Tibial nerve (tissue), 4 donors: ENCODE measurements at regions not wholly inside any gene's neighbourhood (a gene's known extent, or its start where the extent isn't known, plus 50 kb on each side); places are given as distances from the start of the nearest gene placed in this dataset.

ENCODE experiments used
- DNase-seq, 2 donors: peaks; one replicate each; pipeline ENCODE4 v3.0.0-alpha.2; 2019; ENCODE audit warnings: low spot score in 2 of 2
- H3K27ac ChIP-seq, 4 donors: fragments of 200-600 bp; sonication (generic) in 3 of 4; one replicate each; pipeline ENCODE4 v1.5.1; 2017 to 2019; ENCODE audit warnings: mild to moderate bottlenecking in 1 of 4
- H3K27me3 ChIP-seq, 2 donors: fragments of 200-600 bp; sonication (generic) in 1 of 2; one replicate each; pipeline versions ENCODE4 v1.5.1 to v1.6.0; 2017 to 2019
- H3K36me3 ChIP-seq, 3 donors: fragments of 200-600 bp; sonication (generic); one replicate each; pipeline ENCODE4 v1.5.1; 2018 to 2019
- H3K4me1 ChIP-seq, 4 donors: fragments of 200-600 bp; sonication (generic) in 3 of 4; one replicate each; pipeline ENCODE4 v1.5.1; 2017 to 2019
- H3K4me3 ChIP-seq, 4 donors: fragments of 200-600 bp; sonication (generic) in 3 of 4; one replicate each; pipeline ENCODE4 v1.5.1; 2017 to 2019; ENCODE audit warnings: mild to moderate bottlenecking in 1 of 4, moderate library complexity in 1 of 4
- H3K9me3 ChIP-seq, 4 donors: fragments of 200-600 bp; sonication (generic) in 3 of 4; one replicate each; pipeline ENCODE4 v1.5.1; 2017 to 2019
- CTCF ChIP-seq, 5 experiments: fragments of 200-600 bp in 3 of 5; fragments of 450-650 bp in 2 of 5; sonication (generic) in 3 of 5; IDR thresholded peaks; one replicate each; pipeline ENCODE4 v1.5.1; 2016 to 2019; ENCODE audit warnings: antibody characterized with exemption in 5 of 5, mild to moderate bottlenecking in 3 of 5, moderate library complexity in 2 of 5
- EP300 ChIP-seq, 2 donors: sonication (generic); formaldehyde crosslinking; IDR thresholded peaks; one replicate each; pipeline ENCODE4 v1.6.1; 2017; ENCODE audit warnings: antibody characterized with exemption in 2 of 2, mild to moderate bottlenecking in 1 of 2
- POLR2A ChIP-seq, 2 donors: fragments of 450-650 bp; IDR thresholded peaks; one replicate each; pipeline ENCODE4 v1.6.1; 2017; ENCODE audit warnings: antibody characterized with exemption in 2 of 2, mild to moderate bottlenecking in 2 of 2, moderate library complexity in 2 of 2
- WGBS, 2 donors: methylation state at CpG; one replicate each; pipeline ENCODE4 v1.1.5; 2018; 5-methylcytosine and 5-hydroxymethylcytosine counted together

- H3K27ac ChIP-seq, result no peak overlapping the region
- no peak for TF ChIP-seq POLR2A (IDR thresholded peaks at IDR 0.05)
- TF ChIP-seq EP300 (IDR thresholded peaks at IDR 0.05), result no peak
- TF ChIP-seq CTCF (IDR thresholded peaks at IDR 0.05), result no peak
- peaks cover 0 to 11% (median 0%) of the 10 kb centered on the region in 4 donors for H3K9me3 ChIP-seq
- H3K36me3 ChIP-seq, result no peaks in the 10 kb centered on the region
- WGBS, 2 donors, result 83 to 100% methylated on average over 1 of the region's 1 CpG
- no peaks in the 10 kb centered on the region for H3K27me3 ChIP-seq
- DNase-seq, result no peak
- H3K4me3 ChIP-seq, result no peak overlapping the region
- H3K4me1 ChIP-seq, result no peaks in the 10 kb centered on the region
Observed at GRCh38 chr19:28046932-28047331, 1166.0 kb downstream of the UQCRFS1 start.

- H3K4me3 ChIP-seq, result no peak overlapping the region
- no peak overlapping the region for H3K27ac ChIP-seq
- H3K27me3 ChIP-seq, result no peaks in the 10 kb centered on the region
- TF ChIP-seq EP300 (IDR thresholded peaks at IDR 0.05) (no peak), CTCF (IDR thresholded peaks at IDR 0.05) (no peak), POLR2A (IDR thresholded peaks at IDR 0.05) (no peak)
- H3K36me3 ChIP-seq, result no peaks in the 10 kb centered on the region
- no peak for DNase-seq
- peaks cover 0 to 8% (median 0%) of the 10 kb centered on the region in 4 donors for H3K9me3 ChIP-seq
- WGBS, 2 donors, result 89 to 91% methylated on average over 2 of the region's 2 CpGs
- H3K4me1 ChIP-seq, result no peaks in the 10 kb centered on the region
Observed at GRCh38 chr19:28045621-28046020, 1167.3 kb downstream of the UQCRFS1 start.

GRCh38 chr19:28044477-28044876 lies 1168.5 kb downstream of the UQCRFS1 start:
- H3K4me1 ChIP-seq, result no peaks in the 10 kb centered on the region
- TF ChIP-seq EP300 (IDR thresholded peaks at IDR 0.05) (no peak), CTCF (IDR thresholded peaks at IDR 0.05) (no peak), POLR2A (IDR thresholded peaks at IDR 0.05) (no peak)
- no peaks in the 10 kb centered on the region for H3K36me3 ChIP-seq
- no peak overlapping the region for H3K27ac ChIP-seq
- WGBS, 2 donors, result 83 to 94% methylated on average over 4 of the region's 4 CpGs
- no peak for DNase-seq
- H3K4me3 ChIP-seq, result no peak overlapping the region
- H3K27me3 ChIP-seq, result no peaks in the 10 kb centered on the region
- peaks cover 0 to 3% (median 0%) of the 10 kb centered on the region in 4 donors for H3K9me3 ChIP-seq

GRCh38 chr19:28042516-28042915 lies 1170.4 kb downstream of the UQCRFS1 start:
- DNase-seq, result no peak
- Histone ChIP-seq H3K27me3 (no peaks in the 10 kb centered on the region), H3K4me3 (no peak overlapping the region), H3K9me3 (peaks cover 0 to 3% (median 0%) of the 10 kb centered on the region in 4 donors), H3K36me3 (no peaks in the 10 kb centered on the region), H3K27ac (no peak overlapping the region), H3K4me1 (no peaks in the 10 kb centered on the region)
- WGBS, 2 donors, result 39 to 40% methylated on average over 4 of the region's 4 CpGs
- TF ChIP-seq CTCF (IDR thresholded peaks at IDR 0.05) (no peak), EP300 (IDR thresholded peaks at IDR 0.05) (no peak), POLR2A (IDR thresholded peaks at IDR 0.05) (no peak)

GRCh38 chr19:28039677-28040381 lies 1173.1 kb downstream of the UQCRFS1 start:
- TF ChIP-seq CTCF (IDR thresholded peaks at IDR 0.05), result no peak
- no peak for TF ChIP-seq POLR2A (IDR thresholded peaks at IDR 0.05)
- no peak for TF ChIP-seq EP300 (IDR thresholded peaks at IDR 0.05)
- no peaks in the 10 kb centered on the region for H3K27me3 ChIP-seq
- H3K4me1 ChIP-seq, result no peaks in the 10 kb centered on the region
- H3K36me3 ChIP-seq, result no peaks in the 10 kb centered on the region
- no peak for DNase-seq
- H3K27ac ChIP-seq, result no peak overlapping the region
- peaks cover 0 to 3% (median 0%) of the 10 kb centered on the region in 4 donors for H3K9me3 ChIP-seq
- no peak overlapping the region for H3K4me3 ChIP-seq
- WGBS, 2 donors, result 79 to 80% methylated on average over 4 of the region's 4 CpGs
